AG04450 (cell line): ENCODE measurements at regions not wholly inside any gene's neighbourhood (a gene's known extent, or its start where the extent isn't known, plus 50 kb on each side); places are given as distances from the start of the nearest gene placed in this dataset.

Experiments
- CTCF ChIA-PET: fragments of 300-600, 350-600 bp; formaldehyde crosslinking; extraction: SDS; loops from one replicate; lab custom pipeline; 2022; ENCODE audit warnings: antibody characterized with exemption, inconsistent platforms; lab: Charles Lee
- POLR2A ChIA-PET: fragments of 350-600 bp; formaldehyde crosslinking; extraction: SDS; loops from one replicate; lab custom pipeline; 2021; ENCODE audit warnings: antibody characterized with exemption, inconsistent platforms; lab: Yijun Ruan, JAX
- DNase-seq: peaks from one replicate; pipeline ENCODE4 v3.0.0-alpha.2; 2011; ENCODE audit warnings: low read depth, low spot score
- H3K27ac ChIP-seq: one replicate; pipeline ENCODE4 v1.5.1; 2012; ENCODE audit warnings: low read depth, low read length, control low read depth
- H3K27me3 ChIP-seq: one replicate; pipeline ENCODE4 v1.6.0; 2012; ENCODE audit warnings: low read length; ENCODE audit not compliant: control insufficient read depth, insufficient read depth
- H3K4me3 ChIP-seq: 2 replicates; pipeline ENCODE4 v1.5.1; 2011; ENCODE audit warnings: mild to moderate bottlenecking, low read depth, low read length, control low read depth
- H3K9me3 ChIP-seq: 2 replicates; pipeline ENCODE4 v1.5.1; 2012; ENCODE audit warnings: low read length; ENCODE audit not compliant: control insufficient read depth, insufficient read depth
- CTCF ChIP-seq: IDR thresholded peaks from 2 replicates; pipeline ENCODE4 v1.5.1; 2011; ENCODE audit warnings: low read depth, low read length, control low read depth, inconsistent platforms

DNA sequence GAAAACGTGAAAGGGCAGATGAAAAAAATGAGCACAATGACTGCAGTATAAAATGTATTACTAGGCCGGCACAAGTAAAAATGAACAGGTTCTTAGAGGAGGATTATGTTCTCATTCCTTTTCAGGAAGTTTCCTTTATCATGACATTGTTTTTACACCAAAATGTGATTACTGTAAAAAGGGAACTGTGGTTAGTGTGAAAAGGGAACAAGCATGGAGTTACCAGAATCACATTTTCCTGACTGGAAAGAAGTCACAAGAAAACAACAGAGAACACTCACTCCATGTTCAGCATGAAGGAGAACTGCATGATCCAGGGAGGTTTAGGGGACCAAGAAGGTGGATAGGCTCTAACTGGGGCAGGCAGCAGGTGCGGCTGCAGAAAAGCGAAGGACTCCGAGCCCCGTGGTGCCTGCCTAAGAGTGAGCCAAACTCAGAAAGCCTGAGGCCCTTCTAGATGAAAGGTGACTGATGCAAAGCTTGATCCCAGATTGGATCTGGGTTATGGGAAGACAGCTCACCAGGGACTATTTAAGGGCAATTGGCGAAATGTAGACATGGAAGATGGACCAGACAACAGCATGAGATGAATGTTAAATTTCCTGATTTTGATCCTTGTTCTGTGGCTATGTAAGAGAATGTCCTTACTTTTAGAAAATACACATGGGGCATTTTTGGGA is 77.3 kb downstream of the CCR1 start:
- POLR2A ChIA-PET = no interaction called here
- CTCF ChIA-PET = no interaction called here
- peaks cover 12% of the 10 kb centered on the region for H3K27me3 ChIP-seq
- TF ChIP-seq CTCF = no peak
- H3K27ac ChIP-seq = no peak overlapping the region
- no peak overlapping the region for H3K4me3 ChIP-seq
- DNase-seq = no peak
- H3K9me3 ChIP-seq = no peaks in the 10 kb centered on the region

DNA sequence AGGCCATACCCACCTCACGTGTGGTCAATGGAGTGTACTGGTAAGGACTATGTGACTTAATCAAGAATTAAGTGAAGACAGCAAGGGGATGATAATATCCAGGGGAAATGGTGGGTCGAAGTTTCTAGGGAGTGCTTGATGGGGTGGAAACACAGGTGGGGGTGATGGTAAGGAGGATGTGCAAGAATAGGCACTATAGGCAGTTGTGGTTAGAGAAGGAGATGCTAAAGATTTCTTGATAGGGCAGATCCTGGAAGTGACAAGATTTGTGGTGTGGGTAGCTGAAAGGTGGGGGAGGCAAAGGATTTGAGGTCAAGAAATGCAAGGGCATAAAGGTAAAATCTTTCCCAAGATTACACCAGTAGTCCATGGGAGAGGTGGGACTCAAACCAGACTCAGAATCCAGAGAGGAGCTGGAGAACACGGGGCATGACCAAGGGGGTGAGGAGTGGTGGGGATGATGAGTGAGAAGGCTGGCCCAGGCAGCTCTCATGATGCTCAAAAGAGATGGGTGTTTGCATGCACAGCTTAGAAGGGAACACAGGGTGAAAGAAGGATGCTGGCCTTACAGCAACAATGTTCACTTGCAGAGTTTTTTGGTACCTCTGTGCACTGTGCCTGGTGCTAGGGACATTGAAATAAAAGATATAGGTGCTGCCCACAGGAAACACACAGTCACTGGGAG is 78.4 kb downstream of the CCR1 start:
- ChIA-PET CTCF (interaction anchor here (0.7 kb wide), 1 partner anchor 630 kb away, joined by 3 read pairs; no protein-coding TSS in a partner anchor), POLR2A (no interaction called here)
- no peak for TF ChIP-seq CTCF
- no peak for DNase-seq
- H3K9me3 ChIP-seq = no peaks in the 10 kb centered on the region
- H3K4me3 ChIP-seq = no peak overlapping the region
- peaks cover 11% of the 10 kb centered on the region for H3K27me3 ChIP-seq
- no peak overlapping the region for H3K27ac ChIP-seq

DNA sequence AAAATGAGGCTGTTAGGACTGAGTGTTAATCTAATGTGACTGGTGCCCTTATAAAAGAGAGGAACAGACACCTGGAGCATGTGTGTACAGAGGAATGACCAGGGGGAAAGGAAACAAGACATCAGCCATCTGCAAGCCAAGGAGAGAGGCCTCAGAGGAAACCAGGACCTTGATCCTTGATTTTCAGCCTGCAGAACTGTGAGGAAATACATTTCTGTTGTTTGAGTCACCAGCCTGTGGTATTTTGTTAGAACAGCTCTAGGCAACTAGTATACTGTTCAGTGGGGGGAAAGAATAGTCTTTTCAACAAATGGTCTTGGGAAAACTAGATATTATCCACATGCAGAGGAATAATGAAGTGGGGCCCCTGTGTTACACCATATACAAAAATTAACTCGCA is 80.6 kb downstream of the CCR1 start:
- H3K27ac ChIP-seq = no peak overlapping the region
- no peaks in the 10 kb centered on the region for H3K9me3 ChIP-seq
- no peak for TF ChIP-seq CTCF
- POLR2A ChIA-PET = no interaction called here
- DNase-seq = peak; percentile 63
- H3K4me3 ChIP-seq = no peak overlapping the region
- peaks cover under 1% of the 10 kb centered on the region for H3K27me3 ChIP-seq
- CTCF ChIA-PET = no interaction called here

GRCh38 chr3:46124216-46125177 is 83.6 kb downstream of the CCR1 start:
- H3K9me3 ChIP-seq = no peaks in the 10 kb centered on the region
- POLR2A ChIA-PET = no interaction called here
- DNase-seq = no peak
- TF ChIP-seq CTCF = no peak
- no peak overlapping the region for H3K27ac ChIP-seq
- H3K27me3 ChIP-seq = peaks cover 4% of the 10 kb centered on the region
- CTCF ChIA-PET = interaction anchor here (1.3 kb wide), 1 partner anchor 46 kb away, joined by 3 read pairs; no protein-coding TSS in a partner anchor
- H3K4me3 ChIP-seq = no peak overlapping the region
